OCI-LY3 (cell line): ENCODE measurements at regions not wholly inside any gene's neighbourhood (a gene's known extent, or its start where the extent isn't known, plus 50 kb on each side); places are given as distances from the start of the nearest gene placed in this dataset.
A peak's percentile ranks its signal among the peaks of the same experiment; 100 is the strongest.

Experiments used
- H2AFZ ChIP-seq: fragments of 200-600, 300-600 bp; shearing (Covaris generic); 2 replicates; pipeline ENCODE4 v1.6.0; 2014; ENCODE audit warnings: antibody characterized with exemption, low read depth, low read length
- H3K27ac ChIP-seq: fragments of 200-600, 300-600 bp; sonication (generic); 2 replicates; pipeline ENCODE4 v1.5.1; 2014; ENCODE audit warnings: mild to moderate bottlenecking, low read length, moderate library complexity, mixed read lengths
- H3K27me3 ChIP-seq: fragments of 200-600, 300-600 bp; sonication (generic); 2 replicates; pipeline ENCODE4 v1.6.1; 2014; ENCODE audit warnings: low read depth, low read length, mixed read lengths
- H3K36me3 ChIP-seq: fragments of 200-600, 300-600 bp; sonication (generic); replicated peaks from 2 replicates; pipeline ENCODE3; 2014; ENCODE audit warnings: low read depth, low read length, mixed read lengths
- H3K4me1 ChIP-seq: fragments of 300-600, 200-600 bp; sonication (generic); 2 replicates; pipeline ENCODE4 v1.6.1; 2014; ENCODE audit warnings: low read length, mixed read lengths
- H3K4me2 ChIP-seq: fragments of 200-600, 300-600 bp; sonication (generic); 2 replicates; pipeline ENCODE4 v1.6.1; 2014; ENCODE audit warnings: low read length, mixed read lengths
- H3K4me3 ChIP-seq: fragments of 300-600, 200-600 bp; sonication (generic); 2 replicates; pipeline ENCODE4 v1.5.1; 2014; ENCODE audit warnings: antibody characterized with exemption, mild to moderate bottlenecking, low read length, moderate library complexity
- H3K79me2 ChIP-seq: fragments of 300-600, 200-600 bp; shearing (Covaris generic); 2 replicates; pipeline ENCODE4 v1.6.1; 2014; ENCODE audit warnings: mild to moderate bottlenecking, low read length, mixed read lengths
- H3K9ac ChIP-seq: fragments of 300-600, 200-600 bp; shearing (Covaris generic); 2 replicates; pipeline ENCODE4 v1.6.0; 2014; ENCODE audit warnings: mild to moderate bottlenecking, low read length, moderate library complexity
- H3K9me3 ChIP-seq: fragments of 200-600, 300-600 bp; shearing (Covaris generic); 2 replicates; pipeline ENCODE4 v1.6.1; 2014; ENCODE audit warnings: low read length, mixed read lengths; ENCODE audit not compliant: insufficient read depth
- H4K20me1 ChIP-seq: fragments of 200-600, 300-600 bp; sonication (generic); 2 replicates; pipeline ENCODE4 v1.6.1; 2016; ENCODE audit warnings: low read length, mixed read lengths; ENCODE audit not compliant: insufficient read depth
- EZH2phosphoT487 ChIP-seq: fragments of 200-600 bp; shearing (Covaris generic); IDR thresholded peaks from 2 replicates; pipeline ENCODE4 v1.6.1; 2018; ENCODE audit warnings: antibody characterized with exemption, mixed run types, low read depth
- TF ChIP-seq, protein P1 (sequence below): fragments of 200-600, 300-600 bp; sonication (generic); IDR thresholded peaks from 2 replicates; pipeline ENCODE4 v1.5.1; 2014; ENCODE audit warnings: antibody characterized with exemption, low read length, low read depth

DNA sequence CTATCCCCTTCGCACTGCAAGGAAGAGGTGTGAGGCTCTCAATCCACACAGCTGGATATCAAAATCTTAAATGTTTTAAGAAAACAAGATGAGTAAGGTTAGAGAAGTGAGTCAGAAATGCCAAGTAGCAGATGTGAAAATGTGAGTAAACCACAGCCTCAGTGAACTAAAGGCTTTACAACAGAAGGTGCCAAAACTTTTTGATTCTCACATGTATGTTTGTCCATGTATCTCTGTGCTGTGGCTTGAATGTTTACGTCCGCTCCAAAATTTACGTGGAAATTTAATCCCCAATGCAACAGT lies 126.8 kb upstream of the PFN2 start:
- H3K4me3 ChIP-seq = peak overlapping the region; percentile 4; the same call in 1 of the 2 replicates
- H2AFZ ChIP-seq = no peak overlapping the region
- H4K20me1 ChIP-seq = no peaks in the 10 kb centered on the region
- no peaks in the 10 kb centered on the region for H3K79me2 ChIP-seq
- no peak overlapping the region; the same call in 1 of the 2 replicates for H3K9ac ChIP-seq
- H3K4me1 ChIP-seq = peaks cover 50% of the 10 kb centered on the region
- no peaks in the 10 kb centered on the region for H3K9me3 ChIP-seq
- TF ChIP-seq, protein P1, sequence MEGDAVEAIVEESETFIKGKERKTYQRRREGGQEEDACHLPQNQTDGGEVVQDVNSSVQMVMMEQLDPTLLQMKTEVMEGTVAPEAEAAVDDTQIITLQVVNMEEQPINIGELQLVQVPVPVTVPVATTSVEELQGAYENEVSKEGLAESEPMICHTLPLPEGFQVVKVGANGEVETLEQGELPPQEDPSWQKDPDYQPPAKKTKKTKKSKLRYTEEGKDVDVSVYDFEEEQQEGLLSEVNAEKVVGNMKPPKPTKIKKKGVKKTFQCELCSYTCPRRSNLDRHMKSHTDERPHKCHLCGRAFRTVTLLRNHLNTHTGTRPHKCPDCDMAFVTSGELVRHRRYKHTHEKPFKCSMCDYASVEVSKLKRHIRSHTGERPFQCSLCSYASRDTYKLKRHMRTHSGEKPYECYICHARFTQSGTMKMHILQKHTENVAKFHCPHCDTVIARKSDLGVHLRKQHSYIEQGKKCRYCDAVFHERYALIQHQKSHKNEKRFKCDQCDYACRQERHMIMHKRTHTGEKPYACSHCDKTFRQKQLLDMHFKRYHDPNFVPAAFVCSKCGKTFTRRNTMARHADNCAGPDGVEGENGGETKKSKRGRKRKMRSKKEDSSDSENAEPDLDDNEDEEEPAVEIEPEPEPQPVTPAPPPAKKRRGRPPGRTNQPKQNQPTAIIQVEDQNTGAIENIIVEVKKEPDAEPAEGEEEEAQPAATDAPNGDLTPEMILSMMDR = no peak
- TF ChIP-seq EZH2phosphoT487 = no peak
- H3K36me3 ChIP-seq = no peaks in the 10 kb centered on the region
- H3K27me3 ChIP-seq = no peaks in the 10 kb centered on the region
- H3K4me2 ChIP-seq = peak overlapping the region; percentile 74
- H3K27ac ChIP-seq = peak overlapping the region; percentile 38

DNA sequence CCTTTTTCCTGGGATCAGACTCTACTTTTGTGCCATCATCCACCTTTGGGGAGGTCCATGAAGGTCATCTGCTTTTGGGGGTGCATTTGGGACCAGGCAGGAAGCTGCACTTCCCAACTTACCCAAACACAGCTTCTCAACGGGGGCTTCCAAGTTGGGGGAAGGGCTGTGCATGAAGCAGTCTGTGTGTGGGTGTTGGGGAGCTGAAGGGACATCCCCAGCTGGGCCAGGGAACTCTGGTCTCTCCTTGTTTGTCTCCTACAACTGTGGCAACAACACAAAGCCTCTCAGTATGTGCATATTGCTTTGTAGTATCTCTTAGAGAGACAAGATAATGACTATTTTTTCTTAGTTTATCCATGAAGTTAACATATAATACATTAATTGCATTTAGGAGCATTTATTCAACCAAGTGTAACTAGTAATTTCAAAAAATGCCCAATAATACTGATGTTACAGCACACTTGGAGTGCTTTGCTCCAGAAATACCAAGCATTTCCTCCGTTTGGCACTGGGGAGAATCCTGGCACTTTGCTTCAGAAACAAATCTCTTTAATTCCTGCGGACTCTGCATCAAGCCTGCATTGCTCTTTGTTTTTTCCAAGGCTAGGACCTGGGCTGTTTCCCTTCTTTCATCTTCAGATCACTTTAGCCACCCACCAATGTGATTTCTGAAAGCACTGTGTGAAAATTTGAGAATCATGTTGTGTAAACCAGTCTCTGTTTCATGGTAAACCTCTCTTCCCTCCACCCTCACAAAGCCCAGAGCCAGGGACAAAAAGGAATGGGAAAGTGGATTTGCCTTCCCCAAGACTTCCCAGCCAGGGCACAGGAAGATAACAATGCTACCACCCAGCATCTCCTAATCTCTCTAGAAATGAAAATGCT lies 126.2 kb upstream of the PFN2 start:
- H3K27ac ChIP-seq = peak overlapping the region; percentile 38
- H3K4me2 ChIP-seq = peak overlapping the region; percentile 74
- no peaks in the 10 kb centered on the region for H4K20me1 ChIP-seq
- H2AFZ ChIP-seq = 0 out of 2 replicates have a peak overlapping the region, but pooled peaks have one; percentile 29
- no peaks in the 10 kb centered on the region for H3K9me3 ChIP-seq
- peak overlapping the region; percentile 4; the same call in 1 of the 2 replicates for H3K4me3 ChIP-seq
- H3K4me1 ChIP-seq = peaks cover 50% of the 10 kb centered on the region
- no peaks in the 10 kb centered on the region for H3K27me3 ChIP-seq
- H3K36me3 ChIP-seq = no peaks in the 10 kb centered on the region
- TF ChIP-seq, protein P1 = no peak
- no peak for TF ChIP-seq EZH2phosphoT487
- no peak overlapping the region; the same call in 1 of the 2 replicates for H3K9ac ChIP-seq
- H3K79me2 ChIP-seq = no peaks in the 10 kb centered on the region

DNA sequence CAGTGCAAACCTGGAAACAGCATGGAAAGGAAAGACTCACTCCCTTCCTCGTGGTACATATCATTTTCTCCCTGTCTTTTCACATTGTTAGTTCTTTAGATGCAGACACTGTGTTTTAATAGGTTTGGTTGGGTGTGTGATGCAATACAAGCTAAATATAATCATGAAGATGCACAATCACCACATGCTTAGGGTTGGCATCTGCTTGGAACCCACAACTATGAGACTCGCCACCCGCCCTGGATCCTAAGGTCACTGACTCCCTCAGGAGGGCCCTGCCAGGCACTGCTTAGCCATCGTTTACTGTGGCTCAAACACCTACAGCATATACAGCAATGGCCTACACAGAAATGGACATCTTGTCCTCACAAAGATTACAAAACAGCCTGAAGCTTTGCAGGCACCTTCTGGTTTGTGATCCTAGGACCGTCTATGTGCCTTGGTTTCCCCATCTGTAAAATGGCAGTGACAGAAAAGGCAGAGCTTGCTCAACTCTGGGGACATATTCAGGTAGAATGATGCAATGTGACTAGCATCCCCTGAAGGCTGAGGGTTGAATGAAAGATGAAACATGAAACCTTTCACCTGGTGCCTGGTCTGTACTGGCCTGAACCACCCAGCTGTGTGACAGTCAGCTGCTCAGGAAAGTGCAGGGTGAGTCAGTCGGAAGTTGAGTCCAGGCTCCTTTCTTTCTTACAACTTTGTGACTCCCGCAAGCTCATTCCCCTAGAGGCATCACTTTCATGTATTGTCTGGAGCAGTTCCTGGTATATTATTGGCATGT lies 123.6 kb upstream of the PFN2 start:
- no peaks in the 10 kb centered on the region for H3K9me3 ChIP-seq

More for the DNA sequence above, 123.6 kb upstream of the PFN2 start:
- Histone ChIP-seq H2AFZ (no peak overlapping the region), H3K9ac (no peak overlapping the region), H4K20me1 (no peaks in the 10 kb centered on the region), H3K27ac (peak overlapping the region; percentile 7; the same call in 1 of the 2 replicates), H3K4me2 (peak overlapping the region; percentile 1; the same call in 1 of the 2 replicates), H3K4me1 (peaks cover 65% of the 10 kb centered on the region), H3K27me3 (no peaks in the 10 kb centered on the region), H3K36me3 (no peaks in the 10 kb centered on the region), H3K79me2 (no peaks in the 10 kb centered on the region), H3K4me3 (no peak overlapping the region)
- no peak for TF ChIP-seq EZH2phosphoT487
- TF ChIP-seq, protein P1 = no peak
